DMS153 (cell line): ENCODE measurements at regions not wholly inside any gene's neighbourhood (a gene's known extent, or its start where the extent isn't known, plus 50 kb on each side); places are given as distances from the start of the nearest gene placed in this dataset.

ENCODE experiments used
- DNase-seq: peaks from one replicate; lab custom pipeline; 2025; lab: John Stamatoyannopoulos, UW

DNA sequence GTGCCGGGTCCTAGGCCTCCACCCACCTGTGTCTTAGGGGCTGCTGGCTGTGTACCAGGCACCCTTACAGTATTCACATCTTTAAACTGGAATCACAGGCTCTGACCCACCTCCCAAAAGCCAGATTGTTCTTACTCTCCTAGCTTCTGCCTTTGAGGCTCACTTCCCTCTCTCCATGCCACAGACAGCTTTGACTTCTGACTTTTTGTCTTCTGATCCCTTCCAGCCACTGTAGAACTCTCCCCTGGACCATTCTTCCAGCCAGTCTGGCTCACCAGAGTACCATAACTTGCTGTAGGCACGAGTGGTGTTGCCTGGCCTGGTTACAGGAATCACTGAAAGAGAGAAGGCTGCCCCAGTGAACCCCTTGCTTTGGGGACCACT, 58.1 kb upstream of the STUM start:
- DNase-seq: no peak

DNA sequence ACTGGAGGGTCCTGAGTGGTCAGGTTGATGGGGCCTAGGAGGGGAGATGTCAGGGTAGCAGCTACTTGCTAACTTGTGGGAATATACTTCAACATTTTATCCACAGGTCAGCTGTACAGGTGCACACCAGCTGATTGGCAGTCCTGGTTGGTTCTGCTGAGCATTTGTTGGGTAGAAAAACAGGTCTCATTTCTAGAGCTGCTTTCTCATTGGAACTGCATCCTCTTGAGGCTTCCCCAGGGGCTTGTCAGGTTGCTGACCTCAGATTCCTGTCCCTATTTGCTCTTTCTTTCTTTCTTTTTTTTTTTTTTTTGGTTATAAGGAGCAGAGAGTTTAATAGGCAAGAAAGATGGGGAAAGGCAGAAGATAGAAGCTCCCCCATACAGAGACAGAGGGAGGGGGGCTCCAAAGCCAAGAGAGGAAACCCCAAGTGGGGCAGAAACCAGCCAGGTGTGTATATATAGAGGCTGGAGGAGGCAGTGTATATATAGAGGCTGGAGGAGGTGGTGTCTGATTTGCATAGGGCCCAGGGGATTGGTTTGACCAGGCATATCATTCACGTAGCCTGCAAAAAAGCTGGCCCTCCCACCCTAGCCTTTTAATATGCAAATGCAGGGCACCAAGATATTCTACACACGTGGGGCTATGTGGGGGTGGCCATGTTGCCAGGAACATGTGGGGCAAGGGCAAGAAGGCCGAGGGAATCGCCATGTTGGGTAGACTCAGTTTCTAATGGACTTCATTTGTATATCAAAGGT, 57.3 kb upstream of the STUM start:
- no peak for DNase-seq

DNA sequence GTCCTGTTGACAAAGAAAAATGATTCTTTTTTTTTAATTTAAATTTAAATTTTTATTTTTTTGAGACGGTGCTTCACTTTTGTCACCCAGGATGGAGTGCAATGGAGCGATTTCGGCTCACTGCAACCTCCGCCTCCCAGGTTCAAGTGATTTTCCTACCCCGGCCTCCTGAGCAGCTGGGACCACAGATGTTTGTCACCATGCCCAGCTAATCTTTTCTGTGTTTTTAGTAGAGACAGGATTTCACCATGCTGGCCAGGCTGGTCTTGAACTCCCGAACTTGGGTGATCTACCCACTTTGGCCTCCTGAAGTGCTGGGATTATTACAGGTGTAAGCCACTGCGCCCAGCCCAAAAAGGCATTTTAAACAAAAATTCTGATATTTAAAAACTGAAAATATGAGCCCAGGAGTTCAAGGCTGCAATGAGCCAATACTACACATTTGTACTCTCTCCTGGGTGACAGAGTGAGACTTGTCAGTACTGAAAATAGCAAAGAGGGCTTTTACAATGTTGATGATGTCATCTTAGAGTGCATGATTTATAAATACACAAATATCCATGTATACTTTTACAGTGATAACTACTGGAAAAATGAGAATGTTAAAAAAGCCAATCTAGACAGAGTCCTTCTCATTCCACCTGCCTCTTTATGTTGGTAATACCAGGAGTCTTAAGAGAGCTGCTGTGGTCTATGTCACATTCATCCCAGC, 56.0 kb upstream of the STUM start:
- no peak for DNase-seq

DNA sequence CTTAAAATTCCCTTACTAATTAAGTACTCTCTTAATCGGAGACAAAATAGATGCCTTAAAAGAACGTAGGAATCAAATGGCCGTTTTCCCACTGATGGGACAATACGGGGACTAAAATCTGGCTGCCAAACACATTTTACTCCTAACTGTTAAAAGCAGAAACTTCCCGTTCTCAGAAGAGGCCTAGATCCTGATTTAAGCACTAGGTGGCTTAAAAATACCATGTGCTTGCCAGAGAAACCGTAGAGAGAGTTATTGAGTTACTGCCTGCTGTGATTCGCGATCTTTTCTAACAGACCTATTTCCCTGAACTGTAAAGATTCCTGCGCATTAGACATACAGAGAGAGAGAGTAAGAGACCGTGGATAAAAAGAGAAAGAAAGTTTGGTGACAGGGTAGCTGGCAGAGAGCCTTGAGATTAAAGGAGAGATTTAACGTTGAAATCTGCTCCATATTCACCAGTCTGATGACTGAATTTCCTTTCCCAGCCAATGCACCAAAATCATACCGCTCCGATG, 54.4 kb upstream of the STUM start:
- no peak for DNase-seq

DNA sequence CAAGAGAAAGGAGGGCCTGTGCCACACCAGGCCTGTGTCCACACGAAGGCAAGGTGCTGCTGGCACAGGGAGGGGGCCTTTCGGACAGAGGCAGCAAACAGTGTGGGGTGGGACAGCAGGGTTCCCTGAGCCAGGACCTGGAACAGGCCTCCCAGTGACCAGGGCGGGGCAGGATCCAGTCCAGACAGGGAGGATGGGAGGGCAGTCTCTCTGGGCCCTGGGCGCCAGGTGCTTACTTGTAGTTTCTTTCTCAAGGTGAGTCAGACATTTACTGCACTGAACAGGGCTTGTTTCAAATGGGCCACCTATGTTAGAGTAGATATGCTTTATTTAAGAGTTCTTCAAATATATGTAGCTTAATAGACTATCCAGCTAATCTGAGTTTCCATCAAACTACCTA, 52.8 kb upstream of the STUM start:
- DNase-seq: no peak

DNA sequence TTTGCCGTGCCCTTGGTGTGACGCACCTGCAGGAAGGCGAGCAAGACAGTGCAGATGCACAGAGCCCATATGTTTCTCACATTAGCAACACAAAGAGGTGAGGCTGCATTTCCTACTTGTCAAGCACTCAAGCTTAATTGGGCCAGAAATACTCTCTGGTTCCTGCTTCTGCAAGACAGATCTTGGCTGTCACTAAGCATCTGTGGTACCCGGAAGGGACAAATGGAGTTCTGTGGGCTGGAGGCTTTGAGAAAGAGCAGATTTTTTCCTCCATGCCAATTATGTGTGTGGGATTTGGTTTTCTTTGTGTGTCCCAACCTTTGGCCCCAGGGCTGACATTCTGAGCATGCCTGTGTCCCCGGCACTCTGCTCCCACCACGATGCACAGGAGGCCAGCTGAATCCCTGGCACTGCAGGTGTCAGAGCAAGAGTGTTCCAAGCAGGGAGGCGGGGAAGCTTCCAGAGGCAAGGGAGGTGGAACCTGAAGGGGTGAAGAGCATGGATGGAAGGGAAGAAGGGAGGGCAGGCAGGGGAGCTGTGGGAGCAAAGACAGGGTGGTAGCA, 52.0 kb upstream of the STUM start:
- DNase-seq: peak; percentile 67

DNA sequence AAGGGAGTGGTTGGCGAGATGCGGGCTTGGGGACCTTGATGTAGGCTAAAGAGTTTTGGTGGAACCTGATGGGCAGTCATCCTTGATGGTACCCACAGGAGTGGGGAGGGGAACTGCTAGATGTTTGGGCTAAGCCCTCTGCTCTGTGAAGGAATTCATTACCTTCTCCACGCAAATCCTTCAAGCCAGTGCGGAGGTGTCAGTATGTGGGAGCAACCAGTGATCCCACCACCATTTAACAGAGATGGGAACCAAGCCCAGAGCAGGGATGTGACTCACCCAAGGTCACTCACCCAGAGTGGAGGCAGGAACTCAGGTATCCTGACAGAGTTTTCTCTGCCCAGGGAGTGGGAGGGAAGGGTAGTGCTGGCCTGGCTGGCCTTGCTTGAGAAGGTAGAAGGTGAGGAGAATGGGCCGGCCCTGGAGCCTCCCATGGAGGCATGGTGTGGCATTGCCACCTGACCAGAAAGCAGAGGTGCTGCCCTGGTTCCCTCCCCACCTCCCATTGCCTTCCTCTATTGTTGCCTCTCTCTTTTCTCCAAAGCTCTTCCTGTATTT, 51.2 kb upstream of the STUM start:
- DNase-seq: no peak

DNA sequence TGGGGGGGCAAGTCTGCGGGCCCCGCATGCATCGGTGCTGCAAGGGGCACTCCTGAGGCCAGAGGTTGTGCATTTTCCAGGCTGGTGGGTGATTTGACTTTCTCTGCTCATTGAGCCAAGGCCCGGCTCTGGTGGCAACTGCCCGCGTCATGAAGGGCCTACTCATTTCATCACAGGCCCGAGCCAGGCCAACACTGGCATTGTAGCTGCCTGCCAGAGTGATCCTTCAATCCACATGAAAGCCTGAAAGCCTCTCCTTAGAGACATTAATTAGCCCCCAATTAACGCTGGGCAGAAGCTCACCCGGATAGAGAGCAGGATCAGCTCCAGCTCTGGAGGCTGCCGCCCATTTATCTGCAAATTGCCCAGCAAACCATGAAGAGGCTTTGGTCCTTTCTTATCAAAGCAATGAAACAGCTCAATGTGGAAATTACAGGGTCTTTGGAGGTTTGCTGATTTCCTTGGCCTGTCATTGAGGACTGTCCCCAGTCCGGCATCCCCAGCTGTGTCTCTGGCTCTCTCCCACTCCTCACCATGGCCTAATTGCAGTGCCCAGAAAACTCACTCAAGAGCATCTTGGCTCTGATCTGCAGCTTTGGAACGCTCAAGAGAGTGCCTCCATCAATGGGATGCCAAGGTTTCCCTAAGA, 50.4 kb upstream of the STUM start:
- DNase-seq: no peak

DNA sequence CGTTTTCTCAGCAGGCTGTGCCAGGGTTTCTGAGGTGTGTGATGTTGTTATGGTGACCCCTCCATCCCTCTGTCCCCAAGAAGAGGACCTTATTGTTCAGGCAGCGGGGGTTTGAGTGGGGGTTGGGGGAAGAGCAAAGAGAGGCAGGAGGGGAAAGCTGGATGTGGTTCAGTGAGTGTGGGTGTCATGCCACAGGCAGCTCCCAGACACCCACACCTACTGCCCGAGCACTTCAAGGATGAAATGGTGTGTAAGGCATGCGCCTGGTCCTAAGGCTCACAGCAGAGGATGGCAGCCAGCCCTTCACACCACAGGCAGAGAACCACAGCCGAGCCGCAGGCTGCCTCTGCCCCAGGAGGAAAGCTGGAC, 49.9 kb upstream of the STUM start:
- DNase-seq: no peak
